Osteoblast (primary cell): ENCODE measurements at regions not wholly inside any gene's neighbourhood (a gene's known extent, or its start where the extent isn't known, plus 50 kb on each side); places are given as distances from the start of the nearest gene placed in this dataset.

Source experiments
- DNase-seq: peaks from one replicate; pipeline ENCODE4 v3.0.0; 2011; ENCODE audit warnings: low spot score, mixed read lengths; ENCODE audit not compliant: insufficient read length; ENCODE audit errors: missing footprints
- H2AFZ ChIP-seq: 2 replicates; pipeline ENCODE4 v1.6.0; 2011; ENCODE audit warnings: mild to moderate bottlenecking, low read length
- H3K27ac ChIP-seq: 2 replicates; pipeline ENCODE4 v1.5.1; 2011; ENCODE audit warnings: mild to moderate bottlenecking, low read depth, low read length, moderate library complexity
- H3K27me3 ChIP-seq: 2 replicates; pipeline ENCODE4 v1.6.0; 2012; ENCODE audit warnings: mild to moderate bottlenecking, control low read depth, inconsistent platforms, low read length, moderate library complexity; ENCODE audit not compliant: insufficient read depth
- H3K36me3 ChIP-seq: 2 replicates; pipeline ENCODE4 v1.5.1; 2011; ENCODE audit warnings: mild to moderate bottlenecking, low read length, control low read depth, moderate library complexity; ENCODE audit not compliant: insufficient read depth
- H3K4me1 ChIP-seq: 2 replicates; pipeline ENCODE4 v1.5.1; 2011; ENCODE audit warnings: mild to moderate bottlenecking, low read length, control low read depth, moderate library complexity; ENCODE audit not compliant: insufficient read depth
- H3K4me2 ChIP-seq: 2 replicates; pipeline ENCODE4 v1.6.0; 2011; ENCODE audit warnings: mild to moderate bottlenecking, low read length; ENCODE audit not compliant: insufficient read depth
- H3K4me3 ChIP-seq: fragments of 200-600 bp; sonication (generic); 3 replicates; pipeline ENCODE4 v1.5.1; 2012; ENCODE audit warnings: mild to moderate bottlenecking, low read length, inconsistent platforms; ENCODE audit not compliant: insufficient read depth
- H3K79me2 ChIP-seq: 2 replicates; pipeline ENCODE4 v1.6.0; 2012; ENCODE audit warnings: mild to moderate bottlenecking, low read length, control low read depth, inconsistent platforms; ENCODE audit not compliant: insufficient read depth
- H3K9me3 ChIP-seq: 2 replicates; pipeline ENCODE4 v1.5.1; 2011; ENCODE audit warnings: low read depth, low read length, control low read depth
- H4K20me1 ChIP-seq: 2 replicates; pipeline ENCODE4 v1.6.0; 2012; ENCODE audit warnings: mild to moderate bottlenecking, low read length, control low read depth; ENCODE audit not compliant: insufficient read depth
- CTCF ChIP-seq: IDR thresholded peaks from 2 replicates; pipeline ENCODE4 v1.5.1; 2011; ENCODE audit warnings: mild to moderate bottlenecking, low read depth, low read length, moderate library complexity; ENCODE audit errors: extremely low read depth

GRCh38 chr10:78306358-78306757, 272.7 kb downstream of the RPS24 start:
- Histone ChIP-seq H3K79me2 (no peaks in the 10 kb centered on the region), H3K27ac (no peak overlapping the region), H4K20me1 (no peaks in the 10 kb centered on the region), H3K4me1 (peaks cover 11% of the 10 kb centered on the region), H3K27me3 (no peaks in the 10 kb centered on the region), H3K9me3 (no peaks in the 10 kb centered on the region), H2AFZ (no peak overlapping the region), H3K4me2 (no peak overlapping the region), H3K4me3 (no peak overlapping the region), H3K36me3 (no peaks in the 10 kb centered on the region)
- DNase-seq = no peak
- TF ChIP-seq CTCF = no peak

GRCh38 chr10:78307576-78307975, 273.9 kb downstream of the RPS24 start:
- Histone ChIP-seq H3K27ac (no peak overlapping the region), H3K4me1 (peaks cover 8% of the 10 kb centered on the region), H3K36me3 (no peaks in the 10 kb centered on the region), H3K27me3 (no peaks in the 10 kb centered on the region), H2AFZ (no peak overlapping the region), H3K9me3 (no peaks in the 10 kb centered on the region), H3K4me2 (no peak overlapping the region), H3K4me3 (no peak overlapping the region), H3K79me2 (no peaks in the 10 kb centered on the region), H4K20me1 (no peaks in the 10 kb centered on the region)
- no peak for DNase-seq
- TF ChIP-seq CTCF = no peak

GRCh38 chr10:78309536-78310237, 276.0 kb downstream of the RPS24 start:
- no peak overlapping the region for H3K27ac ChIP-seq
- DNase-seq = no peak
- no peak overlapping the region for H2AFZ ChIP-seq
- no peak overlapping the region for H3K4me3 ChIP-seq
- H3K4me1 ChIP-seq = no peaks in the 10 kb centered on the region
- H3K36me3 ChIP-seq = no peaks in the 10 kb centered on the region
- no peaks in the 10 kb centered on the region for H3K27me3 ChIP-seq
- no peaks in the 10 kb centered on the region for H3K79me2 ChIP-seq
- H3K9me3 ChIP-seq = no peaks in the 10 kb centered on the region
- TF ChIP-seq CTCF = no peak
- H4K20me1 ChIP-seq = no peaks in the 10 kb centered on the region
- no peak overlapping the region for H3K4me2 ChIP-seq

- no peaks in the 10 kb centered on the region for H3K9me3 ChIP-seq
- no peaks in the 10 kb centered on the region for H4K20me1 ChIP-seq
- no peak for DNase-seq
- H3K36me3 ChIP-seq = no peaks in the 10 kb centered on the region
- no peak overlapping the region for H3K4me3 ChIP-seq
- no peak overlapping the region for H3K27ac ChIP-seq
- H3K4me2 ChIP-seq = no peak overlapping the region
- no peaks in the 10 kb centered on the region for H3K27me3 ChIP-seq
- no peak overlapping the region for H2AFZ ChIP-seq
- H3K79me2 ChIP-seq = no peaks in the 10 kb centered on the region
- TF ChIP-seq CTCF = no peak
- no peaks in the 10 kb centered on the region for H3K4me1 ChIP-seq
Observed at GRCh38 chr10:78310481-78311080, 276.9 kb downstream of the RPS24 start.
